ENCODE measurements at regions not wholly inside any gene's neighbourhood (a gene's known extent, or its start where the extent isn't known, plus 50 kb on each side); places are given as distances from the start of the nearest gene placed in this dataset.

GRCh38 chr4:103372002-103372558 lies 173.9 kb upstream of the CENPE start:
- FAIRE-seq (no peak), DNase-seq (ENCODE audit: low read depth in 1 of 2, low spot score in 1 of 2) (no peak), ATAC-seq (no peak)
- POLR2A ChIA-PET = no interaction called here
- no peaks in the 10 kb centered on the region for H3K4me1 ChIP-seq
- CTCF ChIA-PET = no interaction called here
- H3K4me2 ChIP-seq = no peak overlapping the region
- 22% methylated on average over 6 of the region's 6 CpGs for WGBS (ENCODE audit: missing lambda C conversion rate)
- no peak overlapping the region for H3K4me3 ChIP-seq
- H3K27ac ChIP-seq = no peak overlapping the region
- H3K9me3 ChIP-seq = no peaks in the 10 kb centered on the region
- TF ChIP-seq CBX8 (IDR thresholded peaks at IDR 0.05) = no peak
- TF ChIP-seq PBX3 (IDR thresholded peaks at IDR 0.05) = no peak
- no peak for TF ChIP-seq BCL3 (IDR thresholded peaks at IDR 0.05)
- TF ChIP-seq KDM5A (IDR thresholded peaks at IDR 0.05) = no peak
- no peak for TF ChIP-seq HEYL (CRISPR knock-in tag; IDR thresholded peaks at IDR 0.05)

- Histone ChIP-seq H3K4me1 (no peaks in the 10 kb centered on the region), H3K9me3 (no peaks in the 10 kb centered on the region), H3K4me2 (no peak overlapping the region), H3K4me3 (no peak overlapping the region), H3K27ac (no peak overlapping the region)
- TF ChIP-seq ESRRA (IDR thresholded peaks at IDR 0.05; ENCODE audit: borderline replicate concordance, low read length) (no peak), MAZ (IDR thresholded peaks at IDR 0.05; ENCODE audit: borderline replicate concordance, low read depth, low read length) (no peak), CHD4 (IDR thresholded peaks at IDR 0.05; ENCODE audit: borderline replicate concordance) (no peak), GATA3 (IDR thresholded peaks at IDR 0.05; ENCODE audit: borderline replicate concordance) (no peak), EP300 (IDR thresholded peaks at IDR 0.05) (no peak), ZFP36 (IDR thresholded peaks at IDR 0.05; ENCODE audit: borderline replicate concordance, partially characterized antibody) (no peak), KDM5A (IDR thresholded peaks at IDR 0.05) (no peak), NPAS2 (CRISPR knock-in tag; IDR thresholded peaks at IDR 0.05; ENCODE audit: borderline replicate concordance) (no peak), MAFK (IDR thresholded peaks at IDR 0.05; ENCODE audit: partially characterized antibody) (no peak), ZC3H11A (IDR thresholded peaks at IDR 0.05) (no peak), CBX2 (IDR thresholded peaks at IDR 0.05; ENCODE audit: borderline replicate concordance, low read depth) (no peak)
- CTCF ChIA-PET = no interaction called here
- ATAC-seq (no peak), FAIRE-seq (no peak), DNase-seq (ENCODE audit: low read depth in 1 of 2, low spot score in 1 of 2) (no peak)
- POLR2A ChIA-PET = no interaction called here
- 37% methylated on average over 5 of the region's 5 CpGs for WGBS (ENCODE audit: missing lambda C conversion rate)
These were observed 172.2 kb upstream of the CENPE start for GRCh38 chr4:103370336-103370735.

GRCh38 chr4:103365285-103365684 lies 167.1 kb upstream of the CENPE start:
- no peak overlapping the region for H3K4me2 ChIP-seq
- no peaks in the 10 kb centered on the region for H3K4me1 ChIP-seq
- ChIA-PET CTCF (interaction anchor here (0.9 kb wide), 1 partner anchor 13 kb away, joined by 3 read pairs; no protein-coding TSS in a partner anchor), POLR2A (no interaction called here)
- DNase-seq (ENCODE audit: low read depth in 1 of 2, low spot score in 1 of 2) (no peak), ATAC-seq (no peak), FAIRE-seq (no peak)
- H3K4me3 ChIP-seq = no peak overlapping the region
- 3% methylated on average over 2 of the region's 2 CpGs for WGBS (ENCODE audit: missing lambda C conversion rate)
- no peak for TF ChIP-seq SREBF2 (IDR thresholded peaks at IDR 0.05)
- TF ChIP-seq BCL3 (IDR thresholded peaks at IDR 0.05) = no peak
- no peak for TF ChIP-seq HES2 (IDR thresholded peaks at IDR 0.05)
- no peak for TF ChIP-seq CHD2 (IDR thresholded peaks at IDR 0.05; ENCODE audit: low read length, partially characterized antibody)
- TF ChIP-seq TP53 (CRISPR knock-in tag; IDR thresholded peaks at IDR 0.05) = no peak
- no peak for TF ChIP-seq SMC3 (IDR thresholded peaks at IDR 0.05)
- no peak for TF ChIP-seq JUN (IDR thresholded peaks at IDR 0.05)
- TF ChIP-seq HMGXB4 (CRISPR knock-in tag; IDR thresholded peaks at IDR 0.05; ENCODE audit: borderline replicate concordance) = no peak
- TF ChIP-seq EHMT2 (IDR thresholded peaks at IDR 0.05; ENCODE audit: low read depth) = no peak
- TF ChIP-seq CBX2 (IDR thresholded peaks at IDR 0.05; ENCODE audit: borderline replicate concordance, low read depth) = no peak
- TF ChIP-seq MAX (IDR thresholded peaks at IDR 0.05) = no peak
- TF ChIP-seq ELK1 (IDR thresholded peaks at IDR 0.05; ENCODE audit: low read depth, low read length) = no peak
- TF ChIP-seq ZSCAN20 (CRISPR knock-in tag; IDR thresholded peaks at IDR 0.05) = no peak
- no peak for TF ChIP-seq RAD21 (conservative IDR thresholded peaks at IDR 0.05 in 1 of 2, IDR thresholded peaks at IDR 0.05 in 1 of 2)
- TF ChIP-seq GATA3 (IDR thresholded peaks at IDR 0.05; ENCODE audit: borderline replicate concordance) = no peak
- no peak for TF ChIP-seq EP300 (IDR thresholded peaks at IDR 0.05)
- no peak for TF ChIP-seq ZC3H11A (IDR thresholded peaks at IDR 0.05)
- no peaks in the 10 kb centered on the region for H3K9me3 ChIP-seq
- H3K27ac ChIP-seq = no peak overlapping the region
